ENCODE measurements at regions not wholly inside any gene's neighbourhood (a gene's known extent, or its start where the extent isn't known, plus 50 kb on each side); places are given as distances from the start of the nearest gene placed in this dataset.
"Not testable (repeated sequence)": the region's sequence is repeated elsewhere in the genome, so short reads cannot be mapped to it uniquely, and the experiment has no call there.

GRCh38 chr22:49403102-49403501, 424.6 kb downstream of the BRD1 start:
- no peak for DNase-seq

GRCh38 chr22:49402169-49402568, 425.5 kb downstream of the BRD1 start:
- no peak for DNase-seq

- DNase-seq: no peak
Measured at GRCh38 chr22:49400941-49401598, 426.6 kb downstream of the BRD1 start.

GRCh38 chr22:49400136-49400940, 427.3 kb downstream of the BRD1 start:
- DNase-seq: no peak

GRCh38 chr22:49398646-49399045, 429.0 kb downstream of the BRD1 start:
- no peak for DNase-seq

GRCh38 chr22:49398115-49398514, 429.6 kb downstream of the BRD1 start:
- DNase-seq: no peak

- DNase-seq: no peak
Measured at GRCh38 chr22:49396817-49397216, 430.9 kb downstream of the BRD1 start.

GRCh38 chr22:49395617-49396016, 432.1 kb downstream of the BRD1 start:
- no peak for DNase-seq

- not testable (repeated sequence) for DNase-seq
Measured at GRCh38 chr22:49395062-49395461, 432.6 kb downstream of the BRD1 start.

- no peak for DNase-seq
Measured at GRCh38 chr22:49394116-49394785, 433.4 kb downstream of the BRD1 start.

- no peak for DNase-seq
Measured at GRCh38 chr22:49393526-49393925, 434.1 kb downstream of the BRD1 start.

- no peak for DNase-seq
Measured at GRCh38 chr22:49392841-49393510, 434.7 kb downstream of the BRD1 start.

- DNase-seq: no peak
Measured at GRCh38 chr22:49392247-49392646, 435.4 kb downstream of the BRD1 start.

- no peak for DNase-seq
Measured at GRCh38 chr22:49391436-49391835, 436.2 kb downstream of the BRD1 start.

GRCh38 chr22:49390954-49391353, 436.7 kb downstream of the BRD1 start:
- DNase-seq: no peak

- not testable (repeated sequence) for DNase-seq
Measured at GRCh38 chr22:49383909-49384308, 443.8 kb downstream of the BRD1 start.

- DNase-seq: no peak
Measured at GRCh38 chr22:49382451-49382735, 445.3 kb downstream of the BRD1 start.

- no peak for DNase-seq
Measured at GRCh38 chr22:49381595-49382450, 445.9 kb downstream of the BRD1 start.

- DNase-seq: no peak
Measured at GRCh38 chr22:49380828-49381114, 446.9 kb downstream of the BRD1 start.

- no peak for DNase-seq
Measured at GRCh38 chr22:49380095-49380827, 447.4 kb downstream of the BRD1 start.

GRCh38 chr22:49377306-49377705, 450.4 kb downstream of the BRD1 start:
- no peak for DNase-seq

- no peak for DNase-seq
Measured at GRCh38 chr22:49373801-49374226, 453.9 kb downstream of the BRD1 start.

Measured in amniotic stem cell (primary cell).